ENCODE measurements at regions not wholly inside any gene's neighbourhood (a gene's known extent, or its start where the extent isn't known, plus 50 kb on each side); places are given as distances from the start of the nearest gene placed in this dataset.

GRCh38 chr3:159875116-159875515, 113.5 kb upstream of the IL12A start:
- no peaks in the 10 kb centered on the region for H3K27me3 ChIP-seq (ENCODE audit: control insufficient read depth, insufficient read depth, low read length)
- TF ChIP-seq, protein P1, sequence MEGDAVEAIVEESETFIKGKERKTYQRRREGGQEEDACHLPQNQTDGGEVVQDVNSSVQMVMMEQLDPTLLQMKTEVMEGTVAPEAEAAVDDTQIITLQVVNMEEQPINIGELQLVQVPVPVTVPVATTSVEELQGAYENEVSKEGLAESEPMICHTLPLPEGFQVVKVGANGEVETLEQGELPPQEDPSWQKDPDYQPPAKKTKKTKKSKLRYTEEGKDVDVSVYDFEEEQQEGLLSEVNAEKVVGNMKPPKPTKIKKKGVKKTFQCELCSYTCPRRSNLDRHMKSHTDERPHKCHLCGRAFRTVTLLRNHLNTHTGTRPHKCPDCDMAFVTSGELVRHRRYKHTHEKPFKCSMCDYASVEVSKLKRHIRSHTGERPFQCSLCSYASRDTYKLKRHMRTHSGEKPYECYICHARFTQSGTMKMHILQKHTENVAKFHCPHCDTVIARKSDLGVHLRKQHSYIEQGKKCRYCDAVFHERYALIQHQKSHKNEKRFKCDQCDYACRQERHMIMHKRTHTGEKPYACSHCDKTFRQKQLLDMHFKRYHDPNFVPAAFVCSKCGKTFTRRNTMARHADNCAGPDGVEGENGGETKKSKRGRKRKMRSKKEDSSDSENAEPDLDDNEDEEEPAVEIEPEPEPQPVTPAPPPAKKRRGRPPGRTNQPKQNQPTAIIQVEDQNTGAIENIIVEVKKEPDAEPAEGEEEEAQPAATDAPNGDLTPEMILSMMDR (IDR thresholded peaks at IDR 0.05; ENCODE audit: insufficient read depth, low read length, poor library complexity, severe bottlenecking) = no peak
- H3K36me3 ChIP-seq (ENCODE audit: control insufficient read depth, insufficient read depth, low read length) = no peaks in the 10 kb centered on the region
- no peak overlapping the region for H3K4me3 ChIP-seq (ENCODE audit: low read depth, low read length)
- no peak for DNase-seq (ENCODE audit: low read depth)

DNA sequence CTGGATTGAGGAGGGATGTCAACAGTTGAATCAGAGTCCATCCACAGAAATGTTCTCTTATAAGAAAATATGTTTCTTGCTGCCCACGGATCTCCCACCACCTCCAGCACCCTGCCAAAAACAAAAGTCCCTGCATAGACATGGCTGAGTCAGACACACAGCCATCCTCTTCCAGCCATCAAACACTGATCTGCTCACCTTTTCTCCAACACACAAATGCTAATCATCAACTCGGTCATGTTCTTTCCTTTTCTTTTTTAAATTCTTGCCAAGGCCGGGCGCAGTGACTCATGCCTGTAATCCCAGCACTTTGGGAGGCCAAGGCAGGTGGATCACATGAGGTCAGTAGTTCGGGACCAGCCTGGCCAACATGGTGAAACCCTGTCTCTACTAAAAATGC, 110.7 kb upstream of the IL12A start:
- Histone ChIP-seq H3K27me3 (ENCODE audit: control insufficient read depth, insufficient read depth, low read length) (no peaks in the 10 kb centered on the region), H3K36me3 (ENCODE audit: control insufficient read depth, insufficient read depth, low read length) (no peaks in the 10 kb centered on the region), H3K4me3 (ENCODE audit: low read depth, low read length) (no peak overlapping the region)
- no peak for DNase-seq (ENCODE audit: low read depth)
- TF ChIP-seq, protein P1 (IDR thresholded peaks at IDR 0.05; ENCODE audit: insufficient read depth, low read length, poor library complexity, severe bottlenecking) = no peak

GRCh38 chr3:159879146-159879545, 109.5 kb upstream of the IL12A start:
- Histone ChIP-seq H3K36me3 (ENCODE audit: control insufficient read depth, insufficient read depth, low read length) (no peaks in the 10 kb centered on the region), H3K27me3 (ENCODE audit: control insufficient read depth, insufficient read depth, low read length) (no peaks in the 10 kb centered on the region), H3K4me3 (ENCODE audit: low read depth, low read length) (no peak overlapping the region)
- TF ChIP-seq, protein P1 (IDR thresholded peaks at IDR 0.05; ENCODE audit: insufficient read depth, low read length, poor library complexity, severe bottlenecking) = no peak
- no peak for DNase-seq (ENCODE audit: low read depth)

DNA sequence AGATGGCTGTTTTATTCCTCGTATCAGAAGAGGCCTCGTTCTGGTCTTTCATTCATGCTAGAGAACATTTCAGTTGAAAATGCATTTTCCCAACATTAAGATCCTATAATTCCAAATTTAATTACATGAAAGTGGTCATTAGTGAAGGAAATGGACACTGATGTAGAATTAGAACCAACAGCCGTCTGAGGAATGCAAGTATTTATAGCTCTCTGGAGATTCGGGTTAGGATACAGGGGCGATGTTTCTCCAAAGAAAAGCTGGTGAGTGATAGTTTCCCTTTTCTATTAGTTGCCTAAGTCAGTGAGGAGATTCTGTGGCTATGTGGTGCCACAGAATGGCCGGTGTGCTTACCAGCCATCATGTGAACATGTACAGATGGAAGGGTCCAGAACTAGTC, 109.0 kb upstream of the IL12A start:
- TF ChIP-seq, protein P1 (IDR thresholded peaks at IDR 0.05; ENCODE audit: insufficient read depth, low read length, poor library complexity, severe bottlenecking) = no peak
- DNase-seq (ENCODE audit: low read depth) = no peak
- Histone ChIP-seq H3K4me3 (ENCODE audit: low read depth, low read length) (no peak overlapping the region), H3K27me3 (ENCODE audit: control insufficient read depth, insufficient read depth, low read length) (no peaks in the 10 kb centered on the region), H3K36me3 (ENCODE audit: control insufficient read depth, insufficient read depth, low read length) (no peaks in the 10 kb centered on the region)

- H3K4me3 ChIP-seq (ENCODE audit: low read depth, low read length) = no peak overlapping the region
These were observed 107.4 kb upstream of the IL12A start for GRCh38 chr3:159881208-159881607.

GRCh38 chr3:159881828-159882309, 106.8 kb upstream of the IL12A start:
- no peak for DNase-seq (ENCODE audit: low read depth)
- Histone ChIP-seq H3K4me3 (ENCODE audit: low read depth, low read length) (no peak overlapping the region), H3K27me3 (ENCODE audit: control insufficient read depth, insufficient read depth, low read length) (no peaks in the 10 kb centered on the region), H3K36me3 (ENCODE audit: control insufficient read depth, insufficient read depth, low read length) (no peaks in the 10 kb centered on the region)
- TF ChIP-seq, protein P1 (IDR thresholded peaks at IDR 0.05; ENCODE audit: insufficient read depth, low read length, poor library complexity, severe bottlenecking) = no peak

More at GRCh38 chr3:159881208-159881607, 107.4 kb upstream of the IL12A start:
- no peak for DNase-seq (ENCODE audit: low read depth)
- H3K36me3 ChIP-seq (ENCODE audit: control insufficient read depth, insufficient read depth, low read length) = no peaks in the 10 kb centered on the region
- no peaks in the 10 kb centered on the region for H3K27me3 ChIP-seq (ENCODE audit: control insufficient read depth, insufficient read depth, low read length)
- TF ChIP-seq, protein P1 (IDR thresholded peaks at IDR 0.05; ENCODE audit: insufficient read depth, low read length, poor library complexity, severe bottlenecking) = no peak
